ENCODE measurements at regions not wholly inside any gene's neighbourhood (a gene's known extent, or its start where the extent isn't known, plus 50 kb on each side); places are given as distances from the start of the nearest gene placed in this dataset.

- TF ChIP-seq CTCF (conservative IDR thresholded peaks at IDR 0.05), result no peak
- no peak overlapping the region for H3K27ac ChIP-seq
These were observed 257.3 kb downstream of the HAO1 start for GRCh38 chr20:7682916-7683315.

- no peak overlapping the region for H3K27ac ChIP-seq
- TF ChIP-seq CTCF (conservative IDR thresholded peaks at IDR 0.05), result no peak
These were observed 253.2 kb downstream of the HAO1 start for GRCh38 chr20:7687065-7687464.

- no peak overlapping the region for H3K27ac ChIP-seq
- TF ChIP-seq CTCF (conservative IDR thresholded peaks at IDR 0.05), result no peak
These were observed 251.1 kb downstream of the HAO1 start for GRCh38 chr20:7689151-7689550.

DNA sequence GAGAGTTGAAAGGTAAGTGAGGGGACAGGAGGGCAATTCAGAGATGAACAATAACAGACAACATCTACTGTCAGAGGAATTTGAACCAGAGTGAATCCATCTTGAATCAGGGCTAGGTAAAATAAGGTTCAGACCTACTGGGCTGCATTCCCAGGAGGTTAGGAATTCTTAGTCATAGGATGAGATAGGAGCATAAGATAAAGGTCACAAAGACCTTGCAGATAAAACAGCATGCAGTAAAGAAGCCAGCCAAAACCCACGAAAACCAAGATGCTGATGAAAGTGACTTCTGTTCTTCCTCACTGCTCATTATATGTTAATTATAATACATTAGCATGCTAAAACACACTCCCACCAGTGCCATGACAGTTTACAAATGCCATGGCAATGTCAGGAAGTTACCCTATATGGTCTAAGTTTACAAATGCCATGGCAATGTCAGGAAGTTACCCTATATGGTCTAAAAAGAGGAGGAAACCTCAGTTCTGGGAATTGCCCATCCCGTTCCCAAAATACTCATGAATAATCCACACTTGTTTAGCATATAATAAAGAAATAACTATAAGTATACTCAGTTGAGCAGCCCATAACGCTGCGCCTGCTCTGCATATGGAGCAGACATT lies 248.5 kb downstream of the HAO1 start:
- TF ChIP-seq CTCF (conservative IDR thresholded peaks at IDR 0.05), result no peak
- H3K27ac ChIP-seq, result no peak overlapping the region

DNA sequence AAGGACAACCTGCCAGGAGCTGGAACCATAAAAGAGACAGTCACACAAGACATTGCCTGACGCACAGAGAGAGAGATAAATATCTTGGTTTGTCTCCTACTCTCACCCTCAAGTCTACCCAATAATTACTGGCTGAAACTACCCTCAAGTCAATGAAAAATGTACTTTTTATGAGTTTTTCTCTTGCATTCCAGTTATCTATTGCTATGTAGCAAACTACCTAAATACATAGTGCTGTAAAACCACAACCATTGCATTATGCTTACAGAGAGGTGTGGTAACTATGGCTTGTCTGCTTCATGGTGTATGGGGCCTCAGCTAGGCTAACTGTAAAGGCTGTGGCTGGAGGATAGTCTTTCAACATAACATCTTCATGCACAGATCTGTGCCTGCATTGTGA lies 247.8 kb downstream of the HAO1 start:
- H3K27ac ChIP-seq, result no peak overlapping the region
- TF ChIP-seq CTCF (conservative IDR thresholded peaks at IDR 0.05), result no peak

DNA sequence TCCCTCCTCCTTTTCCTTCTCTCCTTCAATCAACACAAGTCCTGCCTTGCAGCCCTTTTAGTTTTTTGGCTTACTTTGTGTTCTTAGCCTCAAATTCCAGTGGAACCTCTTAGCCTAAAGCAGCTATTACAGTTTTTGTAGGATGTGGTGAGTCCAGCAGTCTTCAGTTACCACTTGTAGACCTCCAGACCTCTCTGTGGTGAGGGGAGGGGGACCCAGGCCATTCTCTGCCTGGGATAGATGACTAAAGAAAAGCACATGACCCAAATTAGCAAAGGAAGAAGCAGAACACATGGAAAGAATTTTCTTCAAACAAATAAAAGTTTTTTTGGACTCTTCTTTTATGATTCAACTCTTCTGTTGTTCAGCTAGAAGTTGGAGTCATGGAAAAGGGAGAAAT lies 246.5 kb downstream of the HAO1 start:
- H3K27ac ChIP-seq, result no peak overlapping the region
- no peak for TF ChIP-seq CTCF (conservative IDR thresholded peaks at IDR 0.05)

DNA sequence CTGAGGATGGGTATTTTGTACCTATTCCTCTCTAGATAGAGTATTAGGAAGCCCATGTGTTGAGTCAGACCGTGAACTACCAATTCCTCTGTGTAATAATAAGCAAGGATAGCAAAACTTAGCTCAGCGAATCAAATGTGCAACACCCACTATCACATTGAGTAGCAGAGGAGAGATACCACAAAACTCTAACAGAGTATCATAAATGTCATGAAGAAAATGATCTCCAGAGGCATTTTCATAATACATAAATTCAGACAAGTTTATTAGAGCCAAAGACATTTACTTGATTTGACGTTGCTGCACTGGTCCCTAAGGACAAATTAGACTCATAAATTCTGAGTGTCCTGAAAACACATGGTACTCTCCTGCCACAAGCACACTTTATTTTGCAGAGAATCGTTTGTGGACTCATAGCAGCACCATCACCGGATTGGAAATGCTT lies 245.2 kb downstream of the HAO1 start:
- H3K27ac ChIP-seq, result no peak overlapping the region
- no peak for TF ChIP-seq CTCF (conservative IDR thresholded peaks at IDR 0.05)
